ENCODE measurements at regions not wholly inside any gene's neighbourhood (a gene's known extent, or its start where the extent isn't known, plus 50 kb on each side); places are given as distances from the start of the nearest gene placed in this dataset.

GRCh38 chr3:139283301-139283700 lies 60.5 kb upstream of the MRPS22 start (continued):
- TF ChIP-seq, protein P1, sequence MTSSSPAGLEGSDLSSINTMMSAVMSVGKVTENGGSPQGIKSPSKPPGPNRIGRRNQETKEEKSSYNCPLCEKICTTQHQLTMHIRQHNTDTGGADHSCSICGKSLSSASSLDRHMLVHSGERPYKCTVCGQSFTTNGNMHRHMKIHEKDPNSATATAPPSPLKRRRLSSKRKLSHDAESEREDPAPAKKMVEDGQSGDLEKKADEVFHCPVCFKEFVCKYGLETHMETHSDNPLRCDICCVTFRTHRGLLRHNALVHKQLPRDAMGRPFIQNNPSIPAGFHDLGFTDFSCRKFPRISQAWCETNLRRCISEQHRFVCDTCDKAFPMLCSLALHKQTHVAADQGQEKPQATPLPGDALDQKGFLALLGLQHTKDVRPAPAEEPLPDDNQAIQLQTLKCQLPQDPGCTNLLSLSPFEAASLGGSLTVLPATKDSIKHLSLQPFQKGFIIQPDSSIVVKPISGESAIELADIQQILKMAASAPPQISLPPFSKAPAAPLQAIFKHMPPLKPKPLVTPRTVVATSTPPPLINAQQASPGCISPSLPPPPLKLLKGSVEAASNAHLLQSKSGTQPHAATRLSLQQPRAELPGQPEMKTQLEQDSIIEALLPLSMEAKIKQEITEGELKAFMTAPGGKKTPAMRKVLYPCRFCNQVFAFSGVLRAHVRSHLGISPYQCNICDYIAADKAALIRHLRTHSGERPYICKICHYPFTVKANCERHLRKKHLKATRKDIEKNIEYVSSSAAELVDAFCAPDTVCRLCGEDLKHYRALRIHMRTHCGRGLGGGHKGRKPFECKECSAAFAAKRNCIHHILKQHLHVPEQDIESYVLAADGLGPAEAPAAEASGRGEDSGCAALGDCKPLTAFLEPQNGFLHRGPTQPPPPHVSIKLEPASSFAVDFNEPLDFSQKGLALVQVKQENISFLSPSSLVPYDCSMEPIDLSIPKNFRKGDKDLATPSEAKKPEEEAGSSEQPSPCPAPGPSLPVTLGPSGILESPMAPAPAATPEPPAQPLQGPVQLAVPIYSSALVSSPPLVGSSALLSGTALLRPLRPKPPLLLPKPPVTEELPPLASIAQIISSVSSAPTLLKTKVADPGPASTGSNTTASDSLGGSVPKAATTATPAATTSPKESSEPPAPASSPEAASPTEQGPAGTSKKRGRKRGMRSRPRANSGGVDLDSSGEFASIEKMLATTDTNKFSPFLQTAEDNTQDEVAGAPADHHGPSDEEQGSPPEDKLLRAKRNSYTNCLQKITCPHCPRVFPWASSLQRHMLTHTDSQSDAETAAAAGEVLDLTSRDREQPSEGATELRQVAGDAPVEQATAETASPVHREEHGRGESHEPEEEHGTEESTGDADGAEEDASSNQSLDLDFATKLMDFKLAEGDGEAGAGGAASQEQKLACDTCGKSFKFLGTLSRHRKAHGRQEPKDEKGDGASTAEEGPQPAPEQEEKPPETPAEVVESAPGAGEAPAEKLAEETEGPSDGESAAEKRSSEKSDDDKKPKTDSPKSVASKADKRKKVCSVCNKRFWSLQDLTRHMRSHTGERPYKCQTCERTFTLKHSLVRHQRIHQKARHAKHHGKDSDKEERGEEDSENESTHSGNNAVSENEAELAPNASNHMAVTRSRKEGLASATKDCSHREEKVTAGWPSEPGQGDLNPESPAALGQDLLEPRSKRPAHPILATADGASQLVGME (CRISPR knock-in tag; IDR thresholded peaks at IDR 0.05) = no peak
- TF ChIP-seq CBFA2T2 (conservative IDR thresholded peaks at IDR 0.05) (no peak), FOXP1 (CRISPR knock-in tag; IDR thresholded peaks at IDR 0.05) (no peak), EHMT2 (IDR thresholded peaks at IDR 0.05) (no peak), RB1 (IDR thresholded peaks at IDR 0.05; ENCODE audit: low read depth) (no peak)

DNA sequence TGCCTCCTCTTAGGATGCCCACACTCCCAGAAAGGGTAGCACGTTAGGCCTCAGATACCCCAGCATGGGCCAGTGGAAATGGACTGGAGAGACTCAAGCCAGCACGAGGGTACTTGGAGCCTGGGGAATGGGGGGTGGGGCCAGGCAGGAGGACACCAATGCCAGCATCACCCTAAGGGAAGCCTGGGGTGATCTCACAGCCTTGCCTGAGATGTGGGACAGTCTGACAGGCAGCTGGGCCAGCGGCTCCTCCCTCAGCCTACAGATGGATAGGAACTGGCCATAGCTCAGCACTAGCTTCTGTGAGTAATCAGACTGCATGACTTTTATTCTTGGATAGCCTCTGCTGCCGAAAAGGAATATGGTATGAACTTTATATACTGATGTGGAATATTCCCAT lies 59.6 kb upstream of the MRPS22 start:
- Histone ChIP-seq H3K27me3 (ENCODE audit: control insufficient read depth in 2 of 2, insufficient read depth in 2 of 2, low read length in 2 of 2) (no peaks in the 10 kb centered on the region), H3K9ac (ENCODE audit: insufficient read depth in 1 of 2, low read depth in 2 of 2, low read length in 2 of 2) (no peak overlapping the region), H4K20me1 (replicated peaks; ENCODE audit: control insufficient read depth, insufficient read depth, low read length) (no peaks in the 10 kb centered on the region), H3K4me2 (ENCODE audit: insufficient read depth, low read length) (no peak overlapping the region), H3K4me3 (no peak overlapping the region), H3K36me3 (ENCODE audit: control insufficient read depth, insufficient read depth, low read length) (no peaks in the 10 kb centered on the region), H3K4me1 (replicated peaks in 1 of 2; ENCODE audit: control insufficient read depth in 2 of 2, insufficient read depth in 2 of 2, low read length in 2 of 2) (peaks cover 35 to 36% of the 10 kb centered on the region in 2 experiments; a peak in 4 of 5 replicates), H3K79me2 (ENCODE audit: control insufficient read depth, insufficient read depth, low read length) (no peaks in the 10 kb centered on the region), H3K9me3 (replicated peaks; ENCODE audit: control insufficient read depth, insufficient read depth, low read depth, low read length) (no peaks in the 10 kb centered on the region), H2AFZ (ENCODE audit: low read depth, low read length) (no peak overlapping the region), H3K27ac (ENCODE audit: extremely low read depth, low read depth, low read length) (no peak overlapping the region), H3K9me1 (ENCODE audit: control insufficient read depth, insufficient read depth, low read length) (no peaks in the 10 kb centered on the region)
- BruUV-seq (replicated peaks) = no TSS peak
- intact Hi-C loops (cut with micrococcal nuclease) = no loop called here
- DNase-seq (ENCODE audit: extremely low read depth in 1 of 4, low spot score in 3 of 4) (no peak), ATAC-seq (no peak), FAIRE-seq (no peak)
- ChIA-PET CTCF (ENCODE audit: low intra/inter-chr PET ratio) (no interaction called here), POLR2A (interaction anchor here (1.2 kb wide), 1 partner anchor 9 kb away, joined by 4 read pairs; no protein-coding TSS in a partner anchor)
- in situ Hi-C loops (cut with MboI) = no loop called here
- WGBS (ENCODE audit: insufficient coverage, low coverage, missing lambda C conversion rate) = 49% methylated on average over 4 of the region's 4 CpGs
- TF ChIP-seq CC2D1A (IDR thresholded peaks at IDR 0.05) (no peak), ARID3B (CRISPR knock-in tag; IDR thresholded peaks at IDR 0.05; ENCODE audit: borderline replicate concordance) (no peak), ZNF707 (CRISPR knock-in tag; conservative IDR thresholded peaks at IDR 0.05) (no peak), FOS (IDR thresholded peaks at IDR 0.05; ENCODE audit: extremely low read depth, insufficient read length) (no peak), ID3 (CRISPR knock-in tag; IDR thresholded peaks at IDR 0.05) (no peak), ID3 (tag; IDR thresholded peaks at IDR 0.05) (no peak), ZBED1 (IDR thresholded peaks at IDR 0.05) (no peak)
- TF ChIP-seq, protein P2, sequence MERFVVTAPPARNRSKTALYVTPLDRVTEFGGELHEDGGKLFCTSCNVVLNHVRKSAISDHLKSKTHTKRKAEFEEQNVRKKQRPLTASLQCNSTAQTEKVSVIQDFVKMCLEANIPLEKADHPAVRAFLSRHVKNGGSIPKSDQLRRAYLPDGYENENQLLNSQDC (CRISPR knock-in tag; IDR thresholded peaks at IDR 0.05) = no peak
